HT1080 (cell line): ENCODE measurements at regions not wholly inside any gene's neighbourhood (a gene's known extent, or its start where the extent isn't known, plus 50 kb on each side); places are given as distances from the start of the nearest gene placed in this dataset.

ENCODE experiments used
- DNase-seq: peaks from one replicate; pipeline ENCODE4 v3.0.0-alpha.2; 2015; ENCODE audit warnings: low read depth

DNA sequence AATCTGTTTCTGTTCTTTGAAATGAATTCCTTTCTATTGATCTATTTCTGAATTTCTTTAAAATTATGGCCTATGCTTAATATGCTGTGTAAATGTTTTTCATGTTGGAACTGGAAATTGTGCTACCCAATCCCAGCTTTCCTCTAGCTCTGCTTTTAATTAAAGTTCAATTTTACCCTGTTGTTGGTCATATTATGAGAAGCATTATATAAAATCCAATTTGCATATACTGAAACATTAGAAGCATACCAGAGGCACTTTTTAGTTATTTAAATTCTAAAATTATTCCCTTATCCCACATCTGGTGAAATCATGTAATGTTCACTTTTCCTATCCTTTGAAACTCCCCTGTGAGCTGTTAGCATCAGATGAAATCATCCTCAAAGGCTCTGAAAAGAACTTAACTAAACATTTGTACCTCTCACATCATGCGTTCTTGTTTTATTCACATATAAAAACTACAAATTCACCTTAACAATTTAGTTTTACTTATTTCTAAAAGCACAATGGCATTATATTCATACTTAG is 160.6 kb upstream of the COL21A1 start:
- DNase-seq: no peak

DNA sequence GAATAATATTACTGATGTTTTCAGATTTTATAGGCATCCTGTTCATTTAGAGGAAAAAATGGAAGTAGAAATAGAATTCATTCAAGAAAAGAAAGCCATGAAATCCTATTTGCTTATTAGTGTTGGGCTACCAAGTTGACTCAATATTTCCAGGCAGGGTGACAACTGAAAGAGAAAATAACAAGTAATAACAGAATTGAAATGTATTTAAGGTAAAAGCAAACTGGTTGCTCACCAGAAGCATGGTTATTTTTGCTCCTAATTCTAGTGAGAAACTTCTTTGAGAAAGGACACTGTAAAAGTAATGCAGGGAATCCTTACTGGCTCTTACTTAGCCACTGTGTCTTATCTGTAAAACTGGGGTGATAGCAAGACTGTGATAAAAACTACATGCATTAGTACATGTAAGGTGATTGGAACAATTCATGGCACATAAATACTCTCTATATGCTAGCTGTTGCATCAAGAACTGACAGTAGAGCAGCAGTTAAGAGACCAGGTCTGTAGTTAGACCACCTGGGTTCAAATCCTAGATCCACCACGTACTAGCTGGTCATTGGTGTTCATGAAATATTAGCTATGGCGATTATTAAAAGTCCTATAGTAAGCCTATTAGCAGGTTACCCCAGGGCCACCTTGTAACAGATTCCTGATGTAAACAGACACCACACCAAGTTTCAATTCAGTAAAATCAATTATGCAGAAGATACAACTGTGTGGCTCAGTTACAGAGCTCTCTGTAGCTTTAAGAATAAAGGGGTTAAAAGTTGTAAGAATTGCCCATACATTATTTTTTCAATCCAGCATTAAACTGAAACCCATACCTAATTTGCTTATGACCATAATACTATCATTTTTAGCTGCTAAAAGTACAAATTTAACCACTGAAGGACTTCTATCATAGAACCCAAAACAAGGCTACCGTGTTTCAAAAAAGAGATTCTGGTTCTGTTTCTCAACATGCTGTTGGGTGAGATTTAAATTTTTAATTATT is 159.2 kb upstream of the COL21A1 start:
- no peak for DNase-seq

DNA sequence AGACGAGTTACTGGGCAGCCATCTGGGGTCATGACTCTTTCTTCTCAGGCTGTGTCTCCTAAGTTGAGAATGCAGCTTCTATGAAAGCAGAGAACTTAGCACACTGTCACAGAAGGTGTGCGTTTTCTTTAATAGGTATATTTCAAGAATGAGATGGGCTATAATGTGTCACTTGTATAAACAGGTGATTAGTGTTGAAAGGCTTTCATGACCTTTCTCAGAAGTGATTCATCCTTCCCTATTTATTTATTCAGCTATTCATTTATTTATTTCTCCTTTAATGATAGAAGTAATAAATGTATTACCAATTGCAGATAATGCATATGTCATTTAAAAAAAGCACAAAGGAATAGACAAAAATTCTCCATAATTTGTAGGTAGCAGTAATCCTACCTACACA is 157.2 kb upstream of the COL21A1 start:
- DNase-seq: no peak

DNA sequence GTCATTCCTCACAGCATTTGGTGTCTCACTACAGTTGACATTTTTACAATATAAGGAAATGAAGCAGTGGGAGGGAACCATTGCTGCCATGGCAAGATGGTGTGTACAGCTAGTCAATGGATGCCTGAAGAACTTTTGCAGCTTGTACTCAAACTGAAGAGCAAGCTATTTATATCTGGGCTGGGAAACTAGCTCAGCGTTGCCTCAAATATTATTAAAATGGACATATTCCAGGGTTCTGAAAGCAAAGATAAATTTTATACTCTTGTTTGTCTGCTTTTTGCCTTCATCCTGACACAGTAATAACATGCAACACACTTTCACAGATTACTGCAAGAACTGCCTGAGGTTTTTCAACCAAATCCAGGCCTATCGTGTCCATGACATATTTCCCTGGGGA is 156.4 kb upstream of the COL21A1 start:
- DNase-seq: no peak

- DNase-seq: no peak
Observed at GRCh38 chr6:56401477-56402070, 154.2 kb upstream of the COL21A1 start.

DNA sequence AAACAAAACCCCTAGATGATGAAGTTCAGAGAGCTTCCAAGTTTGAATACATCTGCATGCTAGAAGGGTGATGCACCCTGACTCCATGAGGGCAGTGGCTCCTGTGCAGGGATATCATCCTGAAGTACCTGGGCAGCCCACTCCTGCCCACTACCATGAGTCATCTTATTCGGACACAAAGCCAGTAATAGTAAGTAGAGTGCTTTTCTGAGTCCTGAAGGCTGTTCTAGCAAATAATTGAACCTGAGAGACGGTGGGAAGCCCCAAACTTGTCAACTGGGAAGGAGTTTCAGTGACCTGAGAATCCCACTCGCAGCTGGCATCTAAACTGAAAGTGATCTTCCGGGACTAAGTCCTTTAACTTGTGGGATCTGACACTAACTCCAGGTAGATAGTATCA is 152.9 kb upstream of the COL21A1 start:
- DNase-seq: no peak

- DNase-seq: no peak
Observed at GRCh38 chr6:56399672-56400263, 152.4 kb upstream of the COL21A1 start.

- peak; percentile 50 for DNase-seq
Observed at GRCh38 chr6:56399250-56399671, 151.9 kb upstream of the COL21A1 start.

DNA sequence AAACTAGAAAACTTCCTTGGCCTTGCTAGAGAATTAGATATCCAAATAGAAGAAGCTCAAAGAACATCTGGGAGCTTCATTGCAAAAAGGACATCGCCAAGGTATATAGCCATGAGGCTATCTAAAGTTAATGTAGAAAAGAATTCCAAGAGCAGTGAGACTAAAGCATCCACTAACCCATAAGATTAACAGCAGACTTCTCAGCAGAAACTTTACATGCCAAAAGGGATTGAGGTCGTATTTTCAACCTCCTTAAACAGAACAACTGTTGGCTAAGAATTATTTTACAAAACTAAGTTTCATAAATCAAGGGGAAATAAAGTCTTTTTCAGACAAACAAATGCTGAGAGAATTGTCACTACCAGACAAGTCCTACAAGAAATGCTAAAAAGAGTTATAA is 149.1 kb upstream of the COL21A1 start:
- no peak for DNase-seq

DNA sequence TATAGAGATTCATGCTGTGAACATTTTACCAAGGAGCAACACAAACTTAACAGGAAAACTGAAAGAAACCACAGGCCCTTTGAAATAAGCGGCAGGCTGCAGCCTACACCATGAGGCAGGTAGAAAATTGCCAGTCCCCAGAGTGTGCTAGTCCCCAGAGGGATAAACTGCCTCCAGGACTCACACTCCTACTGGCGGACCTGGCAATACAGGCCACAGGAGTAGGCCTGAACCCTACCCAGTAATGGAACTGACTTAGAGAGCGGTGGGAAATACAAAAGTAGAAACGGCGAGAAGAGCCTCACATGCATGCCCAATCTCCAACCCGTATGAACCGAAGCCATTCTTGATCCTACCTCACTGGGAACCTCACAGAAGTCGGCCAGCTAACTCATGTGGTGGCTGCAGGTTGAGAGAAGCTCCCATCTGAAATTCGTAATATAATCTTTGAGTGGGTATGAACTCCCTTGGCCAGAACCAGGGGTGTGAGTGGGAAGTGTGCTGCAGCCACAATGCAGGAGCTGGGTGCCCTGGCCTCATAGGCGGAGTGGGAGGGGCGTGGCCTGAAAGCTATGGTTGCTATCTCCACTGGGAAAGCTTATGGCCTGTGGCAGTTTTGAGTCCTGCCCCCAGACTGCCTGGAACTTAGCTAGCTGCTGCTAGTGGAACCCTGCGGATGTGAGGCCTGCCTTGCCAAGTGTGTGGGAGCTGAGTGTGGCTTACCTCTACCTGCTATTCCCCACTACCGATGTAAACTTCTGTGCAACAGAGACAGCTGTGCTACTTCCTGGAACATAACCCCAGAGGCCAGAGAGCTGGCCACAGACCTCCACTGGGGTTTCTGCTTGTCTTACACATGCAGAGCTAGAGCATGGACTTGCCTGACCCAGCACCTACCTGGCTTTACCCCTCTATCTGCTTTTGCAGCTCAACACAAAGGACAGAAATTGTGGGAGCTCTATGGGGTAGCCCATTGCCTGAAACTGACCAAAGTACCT is 146.5 kb upstream of the COL21A1 start:
- no peak for DNase-seq

DNA sequence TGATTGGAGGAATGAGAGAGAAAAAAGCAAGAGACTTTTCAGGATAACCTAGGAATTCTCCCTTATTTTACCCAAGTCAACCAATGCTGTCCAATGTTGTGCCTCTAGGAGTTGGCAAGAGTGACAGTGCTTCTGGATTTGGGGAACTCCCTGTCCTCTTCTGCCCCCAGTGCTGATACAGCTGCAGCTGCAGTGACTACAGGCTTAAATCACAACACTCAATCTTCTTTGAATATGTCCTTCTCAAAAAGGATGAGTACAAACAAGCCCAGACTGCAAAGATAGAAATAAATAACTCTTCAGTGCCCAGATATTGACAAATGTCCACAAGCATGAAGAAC is 141.0 kb upstream of the COL21A1 start:
- no peak for DNase-seq

- DNase-seq: peak; percentile 11
Observed at GRCh38 chr6:56387621-56388414, 140.4 kb upstream of the COL21A1 start.

DNA sequence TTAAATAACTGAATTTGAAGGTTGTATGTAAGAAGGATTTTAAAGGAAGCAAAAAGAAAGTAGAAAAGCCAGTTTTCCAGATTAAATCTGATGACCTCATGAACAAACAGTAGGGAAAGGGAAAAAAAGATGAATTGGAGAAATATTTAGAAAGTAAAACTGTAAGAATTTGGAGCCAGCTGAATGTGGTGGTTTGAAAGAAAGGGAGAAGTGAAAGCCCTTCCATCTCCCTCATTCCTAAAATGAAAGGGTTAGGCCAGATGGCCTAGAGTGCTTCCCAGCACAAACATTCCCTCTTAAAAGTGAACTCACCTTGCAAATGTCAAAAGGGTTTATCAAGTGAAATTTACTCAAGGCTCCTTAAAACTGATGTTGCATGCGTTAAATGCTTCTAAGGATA is 139.3 kb upstream of the COL21A1 start:
- DNase-seq: no peak

GRCh38 chr6:56385981-56386593 is 138.7 kb upstream of the COL21A1 start:
- no peak for DNase-seq

GRCh38 chr6:56383160-56383559 is 135.8 kb upstream of the COL21A1 start:
- DNase-seq: no peak

DNA sequence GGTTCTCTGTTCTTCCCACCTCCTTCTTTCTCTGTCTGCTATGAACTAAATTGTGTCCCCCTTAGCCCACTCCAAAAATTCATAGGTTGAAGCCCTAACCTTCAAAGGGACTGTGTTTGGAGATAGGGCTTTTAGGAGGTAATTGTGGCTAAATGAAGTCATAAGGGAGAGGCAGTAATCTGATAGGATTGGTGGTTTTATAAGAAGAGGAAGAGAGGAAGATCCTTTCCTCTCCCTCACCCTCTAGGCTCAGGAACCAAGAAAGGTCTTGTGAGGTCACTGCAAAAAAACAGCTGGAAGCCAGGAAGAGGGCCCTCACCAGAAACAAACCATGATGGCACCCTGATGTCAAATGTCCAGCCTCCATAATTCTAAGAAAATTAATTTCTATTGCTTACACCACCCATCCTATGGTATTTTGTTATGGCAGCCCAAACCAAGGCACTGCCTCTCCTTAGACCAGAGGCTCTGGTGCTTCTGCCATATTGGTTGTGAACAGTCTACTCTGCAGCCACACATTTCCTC is 135.1 kb upstream of the COL21A1 start:
- peak; percentile 49 for DNase-seq

DNA sequence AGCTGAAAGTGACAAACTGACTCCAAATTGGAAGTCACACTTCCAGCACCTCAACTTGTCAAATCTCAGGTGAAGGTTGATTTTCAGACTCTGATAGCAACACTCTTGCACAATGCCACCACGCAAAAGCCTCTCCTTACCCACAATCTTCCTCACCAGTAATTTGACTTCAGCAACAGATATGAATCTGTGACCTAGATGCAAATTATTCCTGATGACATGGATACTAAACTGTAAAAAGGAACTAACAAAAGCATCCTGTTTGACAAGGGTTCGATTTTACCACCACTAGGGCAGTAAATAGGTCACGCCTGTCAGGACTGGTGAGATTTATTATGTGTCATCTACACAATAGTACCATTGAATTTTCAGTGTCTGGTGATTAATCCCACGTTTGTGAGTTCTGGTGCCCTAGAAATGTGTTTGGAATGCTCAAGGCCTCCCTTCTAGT is 134.4 kb upstream of the COL21A1 start:
- peak; percentile 62 for DNase-seq

DNA sequence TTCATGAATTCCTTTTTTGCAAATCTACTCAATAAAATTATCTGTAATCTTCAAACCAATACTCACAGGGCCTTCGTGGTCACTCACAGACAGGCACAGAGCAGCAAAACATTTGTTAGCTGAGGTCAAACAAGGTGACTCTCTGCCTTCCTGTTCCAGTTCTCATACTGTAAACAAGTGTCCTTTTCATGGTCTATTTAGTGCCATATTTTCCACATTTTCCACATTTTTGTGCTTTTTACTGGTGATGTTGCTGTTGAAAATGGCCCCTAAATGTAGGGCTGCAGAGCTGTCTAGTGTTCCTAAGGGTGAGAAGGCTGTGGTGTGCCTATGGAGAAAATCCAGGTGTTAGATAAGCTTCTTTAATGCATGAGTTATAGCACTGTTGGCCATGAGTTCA is 133.1 kb upstream of the COL21A1 start:
- no peak for DNase-seq

- no peak for DNase-seq
Observed at GRCh38 chr6:56378966-56379585, 131.7 kb upstream of the COL21A1 start.
